ENCODE measurements at regions not wholly inside any gene's neighbourhood (a gene's known extent, or its start where the extent isn't known, plus 50 kb on each side); places are given as distances from the start of the nearest gene placed in this dataset.

DNA sequence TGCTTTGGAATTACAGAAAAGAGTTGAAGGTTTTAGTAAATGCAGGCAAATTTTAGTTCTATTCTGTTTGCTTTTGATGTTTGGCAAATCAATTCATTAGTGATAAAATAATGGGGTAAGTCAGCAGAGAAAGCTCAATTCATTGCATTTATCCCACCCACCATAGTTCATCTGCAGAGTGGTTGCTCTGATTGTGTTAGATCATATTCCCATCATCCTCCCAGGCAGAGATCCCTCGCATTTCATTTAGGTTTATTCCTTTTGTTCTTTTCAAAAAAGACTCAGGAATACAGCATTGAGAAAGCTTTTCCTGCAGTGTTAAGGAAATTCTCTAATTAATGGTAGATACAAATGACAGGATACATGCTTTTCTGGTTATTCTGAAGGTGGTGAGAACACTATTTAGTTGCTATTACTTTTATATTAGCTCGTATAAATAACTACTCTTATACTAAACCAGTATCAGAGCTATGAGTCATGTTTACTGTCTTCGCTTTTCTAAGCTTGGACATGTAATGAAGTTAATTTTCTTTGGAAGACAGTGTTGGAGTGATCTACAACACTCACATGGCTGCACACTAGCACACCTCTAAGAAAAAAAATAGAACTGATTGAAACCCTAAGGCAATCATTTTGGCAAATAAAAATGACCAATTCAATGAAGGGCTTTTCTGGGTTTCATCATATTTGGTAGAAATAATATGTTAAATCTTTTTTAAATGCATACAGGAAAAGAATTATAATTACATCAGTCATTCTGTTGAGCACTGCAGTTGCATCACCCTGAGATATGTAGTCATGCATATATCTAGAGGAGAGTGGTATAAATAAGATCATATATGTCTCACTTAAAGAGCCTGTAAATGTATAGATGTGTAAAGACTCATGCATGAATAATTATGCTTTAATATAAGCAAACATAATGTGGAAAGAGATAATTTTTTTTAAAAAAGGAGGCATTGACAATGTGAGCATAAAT is 351.6 kb downstream of the PCDH7 start:
- no peak for DNase-seq

DNA sequence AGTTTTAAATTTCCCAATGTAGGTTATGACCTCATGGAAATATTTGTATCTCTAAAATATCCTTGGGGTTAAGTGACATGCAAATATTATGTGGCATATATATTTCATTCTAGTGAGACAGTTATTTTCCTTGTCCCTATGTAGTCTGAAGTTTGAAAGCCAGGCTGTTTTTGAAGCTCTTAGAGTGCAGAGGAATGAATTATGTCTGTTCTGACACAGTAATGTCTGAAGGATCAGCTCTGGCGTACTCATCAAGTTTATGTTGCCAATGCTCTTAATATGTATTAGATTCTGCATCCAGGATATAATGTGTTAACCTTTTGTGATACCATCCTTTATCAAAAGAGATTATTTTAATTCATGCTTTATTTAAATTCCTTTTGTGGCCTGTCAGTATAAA is 355.8 kb downstream of the PCDH7 start:
- DNase-seq, result no peak

DNA sequence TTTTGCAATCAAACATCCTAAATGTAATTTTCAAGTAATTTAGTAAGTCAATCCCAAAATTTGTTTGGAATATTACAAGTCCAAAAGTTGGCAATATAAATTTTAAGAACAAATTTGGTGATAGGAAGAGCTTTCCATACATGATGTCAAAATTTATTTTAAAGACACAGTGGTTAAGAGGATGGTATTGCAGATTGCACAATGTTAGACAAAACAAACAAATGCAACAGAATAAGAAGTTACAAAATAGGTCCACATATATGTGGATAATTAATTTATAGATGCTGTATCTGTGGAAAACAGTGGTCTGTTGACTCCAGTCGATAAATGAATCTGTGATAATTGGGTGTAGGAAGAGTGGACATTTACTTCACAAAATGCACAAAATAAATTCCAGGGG is 358.5 kb downstream of the PCDH7 start:
- DNase-seq, result no peak

DNA sequence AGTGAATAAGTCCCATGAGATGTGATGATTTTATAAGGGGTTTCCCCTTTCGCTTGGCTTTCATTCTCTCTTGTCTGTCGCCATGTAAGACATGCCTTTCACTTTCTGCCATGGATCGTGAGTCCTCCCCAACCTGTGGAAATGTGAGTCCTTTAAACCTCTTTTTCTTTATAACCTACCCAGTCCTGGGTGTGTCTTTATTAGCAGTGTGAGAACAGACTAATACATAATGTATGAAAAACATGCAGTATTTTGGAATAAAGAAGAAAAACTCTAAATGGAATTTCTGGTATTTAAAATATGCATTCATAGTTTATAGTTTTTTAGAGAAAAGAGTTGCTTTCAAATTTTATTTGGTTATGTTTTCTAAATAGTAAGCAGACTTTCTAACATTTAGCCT is 360.7 kb downstream of the PCDH7 start:
- DNase-seq, result no peak

DNA sequence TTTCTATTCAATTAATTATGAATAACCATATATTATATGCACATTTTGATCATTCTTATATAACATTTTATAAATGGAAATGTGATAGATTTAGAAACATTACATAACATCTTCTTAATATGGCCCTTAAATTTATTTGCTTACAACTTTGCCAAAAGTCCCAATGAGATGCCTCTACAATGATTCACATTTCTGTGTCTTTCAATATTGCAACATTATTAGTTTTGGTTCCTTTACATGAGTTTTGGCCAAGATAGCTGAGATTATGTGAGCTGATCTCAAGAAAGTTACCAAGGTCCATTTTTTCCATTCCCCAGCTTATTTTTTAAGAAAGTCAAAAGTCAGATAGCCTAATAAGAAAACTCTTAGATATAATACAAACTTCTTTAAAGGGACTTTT is 361.2 kb downstream of the PCDH7 start:
- DNase-seq, result no peak

DNA sequence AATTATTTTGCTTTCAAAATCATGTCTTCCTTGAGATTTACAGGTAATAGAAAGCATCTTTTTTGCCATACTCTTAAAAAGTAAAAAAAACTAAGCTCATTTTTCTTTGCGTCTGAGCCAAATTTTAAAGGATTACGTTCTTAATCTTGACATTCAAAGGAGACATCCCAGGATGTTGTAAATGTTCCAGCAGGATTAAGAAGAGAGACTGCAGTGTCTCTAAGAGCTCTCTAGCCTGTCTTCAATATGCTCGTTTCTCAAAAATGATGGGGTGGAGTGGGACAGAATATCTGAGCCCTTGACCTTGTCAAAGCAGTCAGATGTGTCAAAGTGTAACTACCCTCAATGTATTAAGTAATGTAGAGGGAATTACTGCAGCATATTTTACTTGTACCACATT is 363.3 kb downstream of the PCDH7 start:
- DNase-seq, result no peak

DNA sequence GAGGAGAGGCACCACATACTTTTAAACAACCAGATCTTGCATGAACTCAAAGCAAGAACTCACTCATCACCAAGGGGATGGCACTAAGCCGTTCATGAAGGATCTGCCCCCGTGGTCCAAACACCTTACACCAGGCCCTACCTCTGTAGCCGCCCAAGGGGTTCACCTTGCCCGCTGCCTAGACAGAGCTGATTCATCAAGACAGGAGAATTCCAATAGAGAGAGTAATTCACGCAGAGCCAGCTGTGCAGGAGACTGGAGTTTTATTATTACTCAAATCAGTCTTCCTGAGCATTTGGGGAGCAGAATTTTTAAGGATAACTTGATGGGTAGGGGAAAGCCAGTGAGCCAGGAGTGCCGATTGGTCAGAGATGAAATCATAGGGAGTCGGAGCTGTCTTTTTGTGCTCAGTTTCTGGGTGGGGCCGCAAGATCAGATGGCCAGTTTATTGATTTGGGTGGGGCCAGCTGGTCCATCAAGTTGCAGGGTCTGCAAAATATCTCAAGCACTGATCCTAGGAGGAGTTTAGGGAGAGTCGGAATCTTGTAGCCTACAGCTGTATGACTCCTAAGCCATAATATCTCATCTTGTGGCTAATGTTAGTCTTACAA is 364.7 kb downstream of the PCDH7 start:
- DNase-seq, result no peak

DNA sequence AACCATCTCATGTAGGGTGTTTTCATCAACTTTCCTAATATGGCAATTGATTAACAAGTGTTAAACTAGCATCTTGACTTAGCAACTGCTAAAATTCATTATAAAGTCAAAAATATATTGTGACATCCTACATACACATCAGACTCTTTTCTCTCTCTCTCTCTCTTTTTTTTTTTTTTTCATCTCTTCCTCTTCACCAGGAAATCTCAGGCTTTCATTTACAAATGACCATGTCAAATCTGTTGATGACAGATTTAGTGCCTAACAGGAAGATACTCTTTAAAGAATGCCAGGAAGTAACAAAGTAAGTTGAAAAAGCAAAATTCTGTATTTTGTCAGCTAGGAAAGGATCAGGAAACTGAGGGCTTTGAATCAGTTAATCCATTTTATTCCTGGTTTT is 365.5 kb downstream of the PCDH7 start:
- DNase-seq, result no peak

DNA sequence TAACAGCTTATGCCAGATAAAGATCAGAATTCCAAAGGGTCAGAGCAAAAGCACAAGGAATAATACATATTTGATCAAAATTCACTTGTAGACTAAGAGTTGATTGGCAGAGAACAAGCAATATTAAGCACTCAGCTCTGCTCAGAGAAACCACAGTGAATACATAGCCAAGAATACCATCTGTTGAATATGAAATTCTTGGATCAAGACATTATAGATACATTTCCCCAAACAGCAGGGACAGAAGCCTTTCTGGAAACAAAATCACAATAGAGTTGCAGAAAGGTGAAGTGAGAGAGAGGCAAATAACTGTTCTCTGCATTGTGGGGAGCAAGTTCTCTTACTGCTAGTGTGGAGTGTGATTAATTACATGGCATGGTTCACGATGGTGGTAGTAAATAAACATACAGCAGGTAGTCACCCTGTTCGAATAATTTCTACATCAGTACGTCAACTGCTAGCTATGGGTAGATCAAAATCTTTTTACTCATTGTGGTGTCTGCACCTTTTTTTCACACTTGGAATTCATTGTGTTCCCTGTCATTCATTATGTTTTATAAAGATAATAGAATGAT is 366.7 kb downstream of the PCDH7 start:
- no peak for DNase-seq

DNA sequence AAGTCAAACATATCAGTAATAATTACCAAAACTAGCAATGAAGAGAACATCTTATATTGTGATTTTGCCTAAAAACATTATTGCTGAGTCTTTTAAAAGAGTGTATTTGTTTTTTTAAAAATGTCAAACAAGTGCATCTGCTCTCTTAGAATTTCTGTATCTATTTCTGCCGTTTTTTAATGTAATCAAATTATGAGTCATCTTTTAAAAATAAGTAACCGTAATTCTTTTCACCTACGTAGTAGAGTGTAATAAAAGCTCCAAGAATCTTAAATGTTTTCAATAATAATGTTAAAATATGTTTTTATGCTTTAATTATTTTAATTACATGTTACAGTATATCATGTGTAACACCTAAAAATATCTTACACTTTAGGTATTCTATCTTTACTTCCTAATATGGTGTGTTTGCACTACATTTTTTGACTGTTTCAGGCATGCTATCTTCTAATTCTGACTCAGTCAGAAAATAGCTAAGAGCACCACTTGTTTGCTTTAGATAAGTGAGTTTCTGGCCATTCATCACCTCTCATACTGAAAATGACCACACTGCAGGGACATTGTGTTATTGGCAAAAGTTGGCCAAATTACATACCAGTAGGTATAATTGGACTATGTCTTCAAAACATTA is 368.5 kb downstream of the PCDH7 start:
- no peak for DNase-seq

DNA sequence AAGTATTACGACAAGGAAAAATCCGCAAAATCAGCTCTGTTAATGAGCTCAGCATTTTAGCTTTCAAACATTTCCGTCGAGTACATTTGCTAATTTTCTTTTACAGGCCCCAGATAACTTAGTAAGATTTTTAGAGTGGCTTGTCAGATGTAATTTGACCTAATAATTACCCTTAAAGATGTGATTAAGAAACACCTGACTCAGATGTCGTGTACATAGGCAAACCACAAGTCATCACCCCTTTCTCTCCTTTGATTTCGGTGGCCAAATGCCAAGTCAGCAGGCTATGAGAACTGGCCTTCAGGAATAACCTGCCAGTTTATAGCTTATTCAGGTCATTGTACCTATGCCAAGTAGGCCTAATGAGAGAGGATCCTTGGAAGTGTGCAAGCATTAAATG is 369.6 kb downstream of the PCDH7 start:
- DNase-seq, result peak; percentile 68

DNA sequence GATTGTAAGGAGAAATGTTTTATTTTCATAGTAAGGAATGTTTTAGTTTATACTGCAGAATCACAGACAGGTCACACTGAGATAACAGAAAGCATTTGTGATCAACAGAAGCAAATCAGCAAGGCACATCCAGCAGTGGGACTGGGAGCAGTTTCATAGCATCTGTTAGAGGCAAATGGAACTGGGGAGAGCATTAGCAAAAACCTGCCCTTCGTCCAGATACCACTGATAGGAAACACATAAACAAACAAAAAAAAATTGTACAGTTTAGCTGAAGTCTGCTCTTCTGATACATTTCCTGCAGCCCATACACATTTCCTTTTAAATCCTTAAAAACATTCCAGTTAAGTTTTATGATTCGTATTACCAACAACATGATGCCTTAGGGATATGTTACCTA is 374.3 kb downstream of the PCDH7 start:
- no peak for DNase-seq

DNA sequence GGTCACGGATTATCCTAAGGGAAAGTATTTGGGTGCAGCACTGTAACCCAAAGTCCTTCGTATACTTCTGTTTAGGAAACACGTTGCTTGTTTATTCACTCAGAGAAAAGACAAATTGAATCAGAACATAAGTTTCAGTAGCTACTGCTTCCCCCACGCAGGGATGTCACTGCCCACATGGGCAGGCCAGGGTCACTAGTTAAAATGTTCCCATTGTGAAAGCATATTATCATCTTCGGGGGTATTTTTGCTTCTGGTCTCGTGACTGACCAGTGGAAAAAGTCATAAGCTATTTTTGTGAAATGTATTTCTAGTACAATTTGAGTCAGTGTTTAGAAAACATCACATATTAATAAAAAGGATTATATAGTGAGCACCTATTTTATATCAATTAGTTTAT is 377.8 kb downstream of the PCDH7 start:
- no peak for DNase-seq

DNA sequence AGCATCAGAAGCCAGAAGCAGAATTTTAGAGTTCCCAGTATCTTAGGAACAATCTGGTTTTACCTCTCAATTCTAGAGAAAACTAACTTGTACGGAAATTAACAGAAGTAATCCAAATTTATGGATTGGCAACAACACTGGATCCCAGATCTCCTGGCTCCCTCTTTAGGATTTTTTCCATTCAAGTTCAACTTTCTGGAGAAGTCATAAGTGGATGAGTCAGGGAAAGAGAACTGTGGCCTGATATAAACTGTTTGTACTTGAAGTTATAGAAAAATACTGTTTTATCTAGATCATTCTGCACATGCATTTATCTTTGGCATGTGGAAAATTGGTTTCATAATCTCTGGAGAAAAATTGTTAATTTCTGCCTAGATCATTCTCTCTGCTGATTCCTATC is 380.4 kb downstream of the PCDH7 start:
- DNase-seq, result no peak

DNA sequence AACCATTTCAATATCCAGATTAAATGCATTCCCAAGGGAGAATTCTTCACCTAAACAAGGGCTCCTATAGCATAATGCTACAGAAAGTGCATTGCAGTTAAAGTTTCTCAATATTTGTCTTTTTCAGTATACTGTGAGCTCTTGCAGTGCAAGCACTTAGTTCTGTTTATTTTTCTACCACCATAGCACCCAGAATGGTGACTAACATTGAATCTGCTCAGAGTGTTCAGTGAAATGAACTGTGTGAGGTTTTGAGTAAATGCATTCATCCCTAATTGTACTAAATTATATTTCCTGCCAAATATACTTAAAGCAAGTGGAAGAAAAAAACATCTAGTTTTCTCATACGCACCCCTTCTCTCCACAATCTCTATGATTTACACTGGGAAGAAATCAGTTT is 383.9 kb downstream of the PCDH7 start:
- peak; percentile 24 for DNase-seq

DNA sequence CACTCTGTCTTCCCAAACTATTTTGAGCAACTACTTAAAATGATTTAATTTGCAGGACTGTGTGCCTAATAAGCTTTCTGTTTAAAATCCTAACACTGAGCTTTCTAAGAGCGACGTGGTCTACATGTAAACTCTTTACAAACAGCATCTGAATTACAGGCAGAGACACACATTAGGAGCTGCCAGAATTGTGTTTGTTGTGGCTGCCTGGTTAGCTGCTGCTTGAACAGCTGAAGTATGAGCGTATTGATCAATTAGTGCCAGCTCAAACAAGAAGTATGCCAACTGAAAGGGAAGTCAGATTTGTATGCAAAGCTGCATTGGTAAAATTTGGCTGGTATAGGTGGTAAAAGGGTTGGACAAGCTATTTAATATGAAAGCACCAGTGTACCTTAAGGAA is 384.4 kb downstream of the PCDH7 start:
- DNase-seq, result peak; percentile 23

DNA sequence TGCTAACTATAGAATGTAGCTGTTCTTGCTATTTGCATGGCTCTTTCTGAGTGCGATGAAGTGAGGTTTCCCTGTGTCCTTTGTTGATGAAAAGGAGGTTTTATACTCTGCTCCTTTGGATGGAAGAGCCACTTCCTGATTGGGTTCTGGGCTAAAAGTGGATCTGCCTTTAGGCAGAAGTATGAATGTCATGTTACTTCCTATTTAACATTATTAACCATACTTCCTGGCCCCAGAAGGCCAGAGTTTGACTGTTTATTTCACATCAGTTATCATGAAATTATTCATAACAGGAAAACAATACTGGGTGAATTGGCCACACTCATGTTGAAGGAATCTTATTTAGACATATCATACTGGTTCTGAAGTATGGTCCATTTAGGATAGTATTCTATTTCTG is 386.2 kb downstream of the PCDH7 start:
- DNase-seq, result no peak

DNA sequence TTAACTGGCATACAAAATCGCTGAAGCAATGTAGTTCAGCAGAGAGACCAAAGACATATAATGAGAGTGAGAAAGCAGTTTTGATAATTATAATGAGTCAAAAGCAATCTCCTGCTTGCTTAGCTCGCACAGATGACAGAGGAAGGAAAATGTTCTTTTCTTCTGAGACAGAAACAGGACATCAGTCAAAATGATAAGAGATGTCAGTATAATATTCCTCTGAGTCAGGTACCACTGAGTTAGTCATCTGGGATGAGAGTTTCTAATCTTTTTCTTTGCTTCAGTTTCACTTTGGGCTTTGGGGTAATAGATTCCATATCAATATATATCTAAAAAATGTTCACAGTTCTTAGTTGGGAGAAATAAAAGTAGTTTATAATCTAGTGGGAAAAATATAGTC is 387.2 kb downstream of the PCDH7 start:
- DNase-seq, result no peak

DNA sequence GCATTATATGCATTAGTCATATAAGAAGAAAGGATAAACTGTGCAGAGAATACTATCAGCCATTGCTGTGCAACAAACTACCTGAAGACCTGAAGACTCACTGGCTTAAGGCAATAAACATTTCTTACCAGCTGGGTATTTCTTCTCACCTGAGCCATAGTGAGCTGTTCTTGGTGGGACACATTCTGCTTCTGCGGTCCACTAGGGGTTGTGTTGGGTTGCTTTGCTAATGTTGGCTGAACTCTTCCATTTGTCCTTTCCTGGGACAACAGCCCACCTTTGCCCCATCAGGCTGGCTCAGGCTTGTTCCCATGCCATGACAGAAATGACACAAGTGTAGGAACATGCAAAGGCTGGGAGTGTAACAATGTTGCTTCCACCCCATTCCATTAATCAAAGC is 388.6 kb downstream of the PCDH7 start:
- no peak for DNase-seq

DNA sequence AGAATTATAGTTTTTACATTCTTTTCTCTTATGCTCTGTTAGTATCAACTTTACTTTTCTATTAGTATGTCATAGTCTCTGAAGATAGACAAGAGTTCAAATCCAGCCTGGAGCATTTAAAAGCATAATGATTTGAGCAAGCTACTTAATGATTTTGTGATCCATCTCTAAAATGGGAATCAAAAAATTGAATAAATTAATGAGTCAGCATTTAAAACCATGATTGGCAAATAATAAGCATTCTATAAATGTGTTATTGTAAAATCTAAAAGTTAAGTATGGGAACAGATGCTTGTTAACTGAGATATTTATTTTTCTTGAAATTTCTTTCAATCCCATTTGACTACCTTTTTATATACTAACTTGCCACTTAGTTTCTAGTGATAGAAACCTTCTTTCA is 391.6 kb downstream of the PCDH7 start:
- no peak for DNase-seq

DNA sequence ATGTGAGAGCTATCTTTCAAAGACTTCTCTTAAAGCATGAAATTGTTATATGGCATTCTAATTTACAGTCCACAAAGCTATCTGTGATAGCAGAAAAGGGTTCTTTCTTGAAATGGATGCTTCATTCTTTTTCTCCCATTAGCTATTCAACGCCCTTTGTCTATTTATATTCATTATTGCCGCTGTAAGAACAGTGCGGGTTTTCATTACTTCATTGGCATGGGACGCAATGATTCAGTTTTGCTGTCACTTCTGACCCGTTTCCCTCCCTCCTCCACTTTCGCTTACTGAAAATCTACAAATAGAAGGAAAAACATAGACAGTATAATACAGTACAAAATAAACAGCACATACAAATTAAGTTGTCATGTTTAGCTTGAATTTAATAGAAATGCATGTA is 394.6 kb downstream of the PCDH7 start:
- DNase-seq, result no peak

DNA sequence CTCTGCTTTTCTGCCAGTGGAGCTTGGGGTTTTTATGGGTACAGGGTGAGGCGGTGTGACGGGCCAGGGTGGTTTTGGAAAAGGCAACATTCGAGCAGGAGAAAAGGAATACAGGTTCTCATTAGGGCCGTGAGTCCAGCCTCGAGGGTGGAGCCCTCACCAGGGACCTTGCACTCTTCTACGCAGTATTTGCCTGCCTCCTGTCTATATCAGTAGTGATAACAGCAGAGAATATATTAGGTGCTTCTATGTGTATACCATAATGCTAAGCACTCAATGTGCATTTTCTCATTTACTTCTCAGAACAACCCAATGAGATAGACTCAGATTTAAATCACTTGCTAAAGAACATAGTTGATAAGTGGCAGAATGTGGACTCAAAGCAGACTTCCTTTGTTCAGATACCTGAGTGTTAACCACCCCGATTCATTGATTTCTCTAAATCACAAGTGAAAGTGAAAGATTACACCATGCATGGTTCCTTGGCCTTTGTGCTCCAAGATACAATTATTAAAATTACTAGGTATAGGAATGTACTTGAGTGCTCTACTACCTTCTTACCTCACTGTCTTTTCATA is 403.9 kb downstream of the PCDH7 start:
- DNase-seq, result no peak

DNA sequence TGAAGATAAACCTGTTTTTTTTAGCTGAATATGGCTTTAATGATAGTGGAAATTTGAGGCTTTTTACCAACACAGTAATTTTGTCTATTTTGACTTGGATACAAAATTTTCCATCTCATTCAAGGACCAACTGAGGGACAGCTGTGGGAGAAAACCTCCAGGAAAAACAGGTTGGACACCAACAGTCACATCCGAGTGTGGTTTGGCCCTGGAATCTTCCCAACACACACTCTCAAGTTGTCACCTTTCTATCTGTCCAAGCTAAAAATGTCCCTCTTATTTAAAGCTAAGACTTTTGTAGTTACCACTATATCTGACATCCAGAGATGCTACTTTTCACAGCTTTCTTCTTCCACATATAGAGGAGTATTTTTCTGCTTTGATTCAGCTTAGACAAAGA is 404.9 kb downstream of the PCDH7 start:
- DNase-seq, result no peak
